Fibroblast of skin of left quadriceps (primary cell): ENCODE measurements at regions not wholly inside any gene's neighbourhood (a gene's known extent, or its start where the extent isn't known, plus 50 kb on each side); places are given as distances from the start of the nearest gene placed in this dataset.

Experiments used
- DNase-seq, 2 experiments: peaks; one replicate each; pipeline ENCODE4 v3.0.0-alpha.2; 2013; ENCODE audit warnings: low read depth in 2 of 2

GRCh38 chr18:78673516-78674321, 305.9 kb upstream of the SALL3 start:
- no peak for DNase-seq

GRCh38 chr18:78675231-78675630, 304.4 kb upstream of the SALL3 start:
- no peak for DNase-seq

GRCh38 chr18:78676622-78677482, 302.8 kb upstream of the SALL3 start:
- no peak for DNase-seq

GRCh38 chr18:78677483-78678317, 301.9 kb upstream of the SALL3 start:
- DNase-seq: no peak

GRCh38 chr18:78678318-78678695, 301.3 kb upstream of the SALL3 start:
- no peak for DNase-seq

GRCh38 chr18:78679031-78679430, 300.6 kb upstream of the SALL3 start:
- no peak for DNase-seq

- DNase-seq: no peak
Observed at GRCh38 chr18:78679613-78680260, 299.9 kb upstream of the SALL3 start.

- no peak for DNase-seq
Observed at GRCh38 chr18:78681396-78681795, 298.2 kb upstream of the SALL3 start.

- DNase-seq: no peak
Observed at GRCh38 chr18:78681934-78682333, 297.7 kb upstream of the SALL3 start.

- DNase-seq: no peak
Observed at GRCh38 chr18:78682716-78683115, 296.9 kb upstream of the SALL3 start.

- no peak for DNase-seq
Observed at GRCh38 chr18:78683191-78684010, 296.2 kb upstream of the SALL3 start.

- DNase-seq: no peak
Observed at GRCh38 chr18:78685250-78685979, 294.2 kb upstream of the SALL3 start.

- DNase-seq: no peak
Observed at GRCh38 chr18:78685980-78686530, 293.6 kb upstream of the SALL3 start.

- DNase-seq: no peak
Observed at GRCh38 chr18:78686976-78687685, 292.5 kb upstream of the SALL3 start.

- no peak for DNase-seq
Observed at GRCh38 chr18:78687736-78688135, 291.9 kb upstream of the SALL3 start.

GRCh38 chr18:78688249-78688648, 291.4 kb upstream of the SALL3 start:
- DNase-seq: no peak

GRCh38 chr18:78688916-78689315, 290.7 kb upstream of the SALL3 start:
- DNase-seq: no peak

- DNase-seq: no peak
Observed at GRCh38 chr18:78689606-78690005, 290.0 kb upstream of the SALL3 start.

- DNase-seq: no peak
Observed at GRCh38 chr18:78692105-78692504, 287.5 kb upstream of the SALL3 start.
